ENCODE measurements at regions not wholly inside any gene's neighbourhood (a gene's known extent, or its start where the extent isn't known, plus 50 kb on each side); places are given as distances from the start of the nearest gene placed in this dataset.

DNA sequence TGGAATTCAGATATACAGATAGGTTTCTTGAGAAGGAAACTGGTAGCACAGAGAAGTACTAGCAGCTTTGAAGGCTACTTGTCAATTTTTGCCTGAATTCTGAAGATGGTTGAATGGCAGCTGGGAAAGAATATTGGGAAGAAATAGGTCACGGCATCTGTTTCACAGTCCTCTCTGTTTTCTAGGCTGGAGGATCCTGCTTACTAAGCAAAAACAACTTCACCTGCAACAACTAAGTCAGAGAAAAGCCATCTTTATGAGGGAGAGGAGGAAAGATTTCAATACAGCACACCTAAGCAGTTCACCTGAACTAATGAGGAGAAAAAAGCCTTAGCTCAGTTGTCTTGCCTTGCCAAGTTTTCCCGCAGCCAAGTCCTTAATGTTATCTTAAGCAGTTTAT lies 975.5 kb upstream of the EPHA7 start:
- no peak for TF ChIP-seq POLR2A (IDR thresholded peaks at IDR 0.05)
- TF ChIP-seq, protein P1, sequence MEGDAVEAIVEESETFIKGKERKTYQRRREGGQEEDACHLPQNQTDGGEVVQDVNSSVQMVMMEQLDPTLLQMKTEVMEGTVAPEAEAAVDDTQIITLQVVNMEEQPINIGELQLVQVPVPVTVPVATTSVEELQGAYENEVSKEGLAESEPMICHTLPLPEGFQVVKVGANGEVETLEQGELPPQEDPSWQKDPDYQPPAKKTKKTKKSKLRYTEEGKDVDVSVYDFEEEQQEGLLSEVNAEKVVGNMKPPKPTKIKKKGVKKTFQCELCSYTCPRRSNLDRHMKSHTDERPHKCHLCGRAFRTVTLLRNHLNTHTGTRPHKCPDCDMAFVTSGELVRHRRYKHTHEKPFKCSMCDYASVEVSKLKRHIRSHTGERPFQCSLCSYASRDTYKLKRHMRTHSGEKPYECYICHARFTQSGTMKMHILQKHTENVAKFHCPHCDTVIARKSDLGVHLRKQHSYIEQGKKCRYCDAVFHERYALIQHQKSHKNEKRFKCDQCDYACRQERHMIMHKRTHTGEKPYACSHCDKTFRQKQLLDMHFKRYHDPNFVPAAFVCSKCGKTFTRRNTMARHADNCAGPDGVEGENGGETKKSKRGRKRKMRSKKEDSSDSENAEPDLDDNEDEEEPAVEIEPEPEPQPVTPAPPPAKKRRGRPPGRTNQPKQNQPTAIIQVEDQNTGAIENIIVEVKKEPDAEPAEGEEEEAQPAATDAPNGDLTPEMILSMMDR (IDR thresholded peaks at IDR 0.05), result no peak
